ENCODE measurements at regions not wholly inside any gene's neighbourhood (a gene's known extent, or its start where the extent isn't known, plus 50 kb on each side); places are given as distances from the start of the nearest gene placed in this dataset.

- no peak for DNase-seq
Observed at GRCh38 chr2:149904352-149905175, 317.0 kb upstream of the MMADHC start.

GRCh38 chr2:149903626-149904025, 316.1 kb upstream of the MMADHC start:
- DNase-seq, result no peak

- DNase-seq, result no peak
Observed at GRCh38 chr2:149902081-149902480, 314.5 kb upstream of the MMADHC start.

- DNase-seq, result no peak
Observed at GRCh38 chr2:149901231-149901859, 313.8 kb upstream of the MMADHC start.

- no peak for DNase-seq
Observed at GRCh38 chr2:149899390-149899789, 311.8 kb upstream of the MMADHC start.

GRCh38 chr2:149894760-149895159, 307.2 kb upstream of the MMADHC start:
- DNase-seq, result no peak

GRCh38 chr2:149894226-149894625, 306.7 kb upstream of the MMADHC start:
- no peak for DNase-seq

- no peak for DNase-seq
Observed at GRCh38 chr2:149892563-149892962, 305.0 kb upstream of the MMADHC start.

- no peak for DNase-seq
Observed at GRCh38 chr2:149885946-149886345, 298.4 kb upstream of the MMADHC start.

- DNase-seq, result no peak
Observed at GRCh38 chr2:149885468-149885867, 297.9 kb upstream of the MMADHC start.

- no peak for DNase-seq
Observed at GRCh38 chr2:149884871-149885270, 297.3 kb upstream of the MMADHC start.

- DNase-seq, result no peak
Observed at GRCh38 chr2:149877913-149878312, 290.3 kb upstream of the MMADHC start.

GRCh38 chr2:149877074-149877473, 289.5 kb upstream of the MMADHC start:
- no peak for DNase-seq

GRCh38 chr2:149873936-149874335, 286.4 kb upstream of the MMADHC start:
- DNase-seq, result no peak

- no peak for DNase-seq
Observed at GRCh38 chr2:149872638-149873150, 285.1 kb upstream of the MMADHC start.

- DNase-seq, result no peak
Observed at GRCh38 chr2:149872041-149872440, 284.5 kb upstream of the MMADHC start.

- DNase-seq, result no peak
Observed at GRCh38 chr2:149871091-149871885, 283.7 kb upstream of the MMADHC start.

GRCh38 chr2:149863227-149863626, 275.7 kb upstream of the MMADHC start:
- DNase-seq, result no peak

GRCh38 chr2:149861034-149861433, 273.5 kb upstream of the MMADHC start:
- no peak for DNase-seq

- DNase-seq, result peak; percentile 22
Observed at GRCh38 chr2:149860276-149860921, 272.8 kb upstream of the MMADHC start.

GRCh38 chr2:149858901-149859634, 271.5 kb upstream of the MMADHC start:
- DNase-seq, result no peak

- DNase-seq, result no peak
Observed at GRCh38 chr2:149858216-149858615, 270.6 kb upstream of the MMADHC start.

All from right kidney (tissue), 1 donor.